T-helper 17 cell (primary cell): ENCODE measurements at regions not wholly inside any gene's neighbourhood (a gene's known extent, or its start where the extent isn't known, plus 50 kb on each side); places are given as distances from the start of the nearest gene placed in this dataset.
"Not testable (repeated sequence)": the region's sequence is repeated elsewhere in the genome, so short reads cannot be mapped to it uniquely, and the experiment has no call there.

ENCODE experiments used
- ATAC-seq: fragments of 150-1000 bp; cut with Tn5 transposase; 2 replicates; pipeline ENCODE4 v1.10.0; 2021; ENCODE audit warnings: mild to moderate bottlenecking, moderate library complexity
- DNase-seq, 3 donors: peaks; one replicate each; pipeline versions ENCODE4 v3.0.0 to v3.0.0-alpha.2; 2020 to 2021
- H3K9me3 ChIP-seq: one replicate; pipeline ENCODE4 v1.7.0; 2013; ENCODE audit warnings: low read length, mild to moderate bottlenecking; ENCODE audit not compliant: control insufficient read depth, poor library complexity, severe bottlenecking
- H3K27ac Mint-ChIP-seq: one replicate; pipeline ENCODE4 v1.8.0; 2022; ENCODE audit warnings: mild to moderate bottlenecking, moderate library complexity, mixed read lengths
- H3K27me3 Mint-ChIP-seq: one replicate; pipeline ENCODE4 v1.8.0; 2022; ENCODE audit warnings: mixed read lengths
- H3K36me3 Mint-ChIP-seq: one replicate; pipeline ENCODE4 v1.8.0; 2022; ENCODE audit warnings: low read depth, mixed read lengths
- H3K4me1 Mint-ChIP-seq: one replicate; pipeline ENCODE4 v1.8.0; 2022; ENCODE audit warnings: mild to moderate bottlenecking, mixed read lengths
- H3K4me3 Mint-ChIP-seq: one replicate; pipeline ENCODE4 v1.8.0; 2022; ENCODE audit warnings: mild to moderate bottlenecking, moderate library complexity, mixed read lengths

GRCh38 chr20:48035961-48036731 is 250.9 kb upstream of the SULF2 start:
- H3K9me3 ChIP-seq, result no peaks in the 10 kb centered on the region
- Mint-ChIP-seq H3K27me3 (peaks cover 33% of the 10 kb centered on the region), H3K4me1 (no peaks in the 10 kb centered on the region), H3K4me3 (no peak overlapping the region), H3K27ac (no peak overlapping the region), H3K36me3 (no peaks in the 10 kb centered on the region)
- DNase-seq (no peak), ATAC-seq (no peak)

- no peak overlapping the region for H3K4me3 Mint-ChIP-seq
- H3K27me3 Mint-ChIP-seq, result peaks cover 43% of the 10 kb centered on the region
- peaks cover 3% of the 10 kb centered on the region for H3K4me1 Mint-ChIP-seq
- no peak for ATAC-seq
- no peaks in the 10 kb centered on the region for H3K9me3 ChIP-seq
- DNase-seq, result no peak
- no peaks in the 10 kb centered on the region for H3K36me3 Mint-ChIP-seq
- H3K27ac Mint-ChIP-seq, result no peak overlapping the region
Measured at GRCh38 chr20:48034751-48035150, 249.5 kb upstream of the SULF2 start.

GRCh38 chr20:48033005-48033404 is 247.7 kb upstream of the SULF2 start:
- not testable (repeated sequence) for H3K27ac Mint-ChIP-seq, ATAC-seq, H3K9me3 ChIP-seq, H3K4me1 Mint-ChIP-seq, H3K36me3 Mint-ChIP-seq, DNase-seq, H3K4me3 Mint-ChIP-seq
- peaks cover 43% of the 10 kb centered on the region for H3K27me3 Mint-ChIP-seq

GRCh38 chr20:48031122-48031521 is 245.8 kb upstream of the SULF2 start:
- Mint-ChIP-seq H3K4me3 (no peak overlapping the region), H3K27me3 (peaks cover 45% of the 10 kb centered on the region), H3K27ac (no peak overlapping the region), H3K4me1 (peaks cover 3% of the 10 kb centered on the region), H3K36me3 (no peaks in the 10 kb centered on the region)
- DNase-seq (no peak), ATAC-seq (no peak)
- no peaks in the 10 kb centered on the region for H3K9me3 ChIP-seq

- peaks cover 3% of the 10 kb centered on the region for H3K4me1 Mint-ChIP-seq
- H3K27ac Mint-ChIP-seq, result no peak overlapping the region
- DNase-seq, result no peak
- peaks cover 43% of the 10 kb centered on the region for H3K27me3 Mint-ChIP-seq
- no peaks in the 10 kb centered on the region for H3K9me3 ChIP-seq
- ATAC-seq, result no peak
- no peaks in the 10 kb centered on the region for H3K36me3 Mint-ChIP-seq
- H3K4me3 Mint-ChIP-seq, result no peak overlapping the region
Measured at GRCh38 chr20:48026981-48027592, 241.8 kb upstream of the SULF2 start.

- ATAC-seq (no peak), DNase-seq (no peak)
- H3K4me1 Mint-ChIP-seq, result no peaks in the 10 kb centered on the region
- H3K27me3 Mint-ChIP-seq, result peaks cover 36% of the 10 kb centered on the region
- no peaks in the 10 kb centered on the region for H3K36me3 Mint-ChIP-seq
- no peak overlapping the region for H3K27ac Mint-ChIP-seq
- H3K9me3 ChIP-seq, result no peaks in the 10 kb centered on the region
- H3K4me3 Mint-ChIP-seq, result no peak overlapping the region
Measured at GRCh38 chr20:48025661-48026060, 240.4 kb upstream of the SULF2 start.

DNA sequence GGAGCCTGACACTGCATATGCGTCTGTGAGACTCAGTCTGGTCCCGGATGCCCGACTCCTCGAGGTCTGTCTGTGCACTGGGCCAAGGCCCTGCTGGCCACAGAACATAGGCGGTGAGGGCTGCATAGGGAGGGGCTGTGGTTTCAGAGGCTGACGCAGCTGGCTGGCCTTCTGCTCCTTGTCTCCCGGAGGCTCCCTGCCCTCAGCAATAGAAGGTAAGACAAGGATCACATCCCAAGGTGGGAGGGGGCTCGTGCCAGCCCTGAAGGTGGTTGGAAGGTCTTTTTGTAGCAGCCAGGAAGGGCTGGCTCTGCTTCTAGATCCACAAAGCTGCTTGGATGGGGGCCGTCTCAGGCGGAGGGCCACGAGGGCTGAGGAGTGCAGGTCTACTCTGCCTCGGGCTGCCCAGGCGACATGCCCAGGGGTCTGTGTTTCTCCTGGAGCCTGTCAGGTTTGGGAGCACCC is 239.8 kb upstream of the SULF2 start:
- Mint-ChIP-seq H3K27me3 (peaks cover 38% of the 10 kb centered on the region), H3K27ac (no peak overlapping the region), H3K4me1 (no peaks in the 10 kb centered on the region), H3K36me3 (no peaks in the 10 kb centered on the region), H3K4me3 (no peak overlapping the region)
- DNase-seq, result no peak
- H3K9me3 ChIP-seq, result no peaks in the 10 kb centered on the region
- ATAC-seq, result no peak

- peaks cover 42% of the 10 kb centered on the region for H3K27me3 Mint-ChIP-seq
- no peaks in the 10 kb centered on the region for H3K4me1 Mint-ChIP-seq
- H3K9me3 ChIP-seq, result no peaks in the 10 kb centered on the region
- no peak for DNase-seq
- H3K36me3 Mint-ChIP-seq, result no peaks in the 10 kb centered on the region
- no peak overlapping the region for H3K4me3 Mint-ChIP-seq
- no peak overlapping the region for H3K27ac Mint-ChIP-seq
- no peak for ATAC-seq
Measured at GRCh38 chr20:48024539-48024938, 239.3 kb upstream of the SULF2 start.

- not testable (repeated sequence) for ATAC-seq, H3K4me3 Mint-ChIP-seq, H3K4me1 Mint-ChIP-seq, H3K36me3 Mint-ChIP-seq, H3K9me3 ChIP-seq, H3K27ac Mint-ChIP-seq, DNase-seq
- H3K27me3 Mint-ChIP-seq, result peaks cover 51% of the 10 kb centered on the region
Measured at GRCh38 chr20:48020696-48021095, 235.4 kb upstream of the SULF2 start.

DNA sequence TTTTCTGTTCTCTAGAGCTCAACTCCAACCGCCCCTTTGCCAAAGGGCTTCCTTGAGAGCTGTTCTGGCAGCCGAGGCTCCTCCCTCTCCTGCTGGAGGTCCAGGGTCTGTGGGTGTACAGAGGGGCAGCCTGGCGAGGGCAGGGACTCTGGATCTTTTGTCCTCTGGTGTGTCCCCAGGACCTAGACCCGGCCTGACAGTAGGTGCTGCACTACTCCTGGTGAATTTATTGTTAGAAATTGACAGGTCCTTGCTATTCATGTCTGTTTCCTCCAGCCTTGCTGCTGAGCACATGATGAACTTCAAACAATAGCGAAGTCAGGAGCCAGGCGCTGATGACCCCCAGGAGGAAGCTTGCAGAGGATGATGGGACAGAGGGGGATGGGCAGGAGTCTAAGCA is 234.7 kb upstream of the SULF2 start:
- no peaks in the 10 kb centered on the region for H3K4me1 Mint-ChIP-seq
- no peak overlapping the region for H3K4me3 Mint-ChIP-seq
- ATAC-seq (no peak), DNase-seq (no peak)
- H3K27ac Mint-ChIP-seq, result no peak overlapping the region
- H3K9me3 ChIP-seq, result no peaks in the 10 kb centered on the region
- H3K27me3 Mint-ChIP-seq, result peaks cover 48% of the 10 kb centered on the region
- H3K36me3 Mint-ChIP-seq, result peaks cover 5% of the 10 kb centered on the region

- no peaks in the 10 kb centered on the region for H3K9me3 ChIP-seq
- Mint-ChIP-seq H3K36me3 (peaks cover 5% of the 10 kb centered on the region), H3K4me1 (no peaks in the 10 kb centered on the region), H3K27ac (no peak overlapping the region), H3K4me3 (no peak overlapping the region), H3K27me3 (peaks cover 44% of the 10 kb centered on the region)
- no peak for DNase-seq
- no peak for ATAC-seq
Measured at GRCh38 chr20:48019496-48019895, 234.2 kb upstream of the SULF2 start.

- not testable (repeated sequence) for DNase-seq, ATAC-seq, H3K27ac Mint-ChIP-seq, H3K9me3 ChIP-seq, H3K4me1 Mint-ChIP-seq, H3K36me3 Mint-ChIP-seq, H3K4me3 Mint-ChIP-seq
- peaks cover 37% of the 10 kb centered on the region for H3K27me3 Mint-ChIP-seq
Measured at GRCh38 chr20:48018851-48019250, 233.6 kb upstream of the SULF2 start.

GRCh38 chr20:48017992-48018391 is 232.7 kb upstream of the SULF2 start:
- Mint-ChIP-seq H3K27me3 (peaks cover 36% of the 10 kb centered on the region), H3K27ac (no peak overlapping the region), H3K36me3 (peaks cover 5% of the 10 kb centered on the region), H3K4me1 (no peaks in the 10 kb centered on the region), H3K4me3 (no peak overlapping the region)
- DNase-seq (no peak), ATAC-seq (no peak)
- no peaks in the 10 kb centered on the region for H3K9me3 ChIP-seq

DNA sequence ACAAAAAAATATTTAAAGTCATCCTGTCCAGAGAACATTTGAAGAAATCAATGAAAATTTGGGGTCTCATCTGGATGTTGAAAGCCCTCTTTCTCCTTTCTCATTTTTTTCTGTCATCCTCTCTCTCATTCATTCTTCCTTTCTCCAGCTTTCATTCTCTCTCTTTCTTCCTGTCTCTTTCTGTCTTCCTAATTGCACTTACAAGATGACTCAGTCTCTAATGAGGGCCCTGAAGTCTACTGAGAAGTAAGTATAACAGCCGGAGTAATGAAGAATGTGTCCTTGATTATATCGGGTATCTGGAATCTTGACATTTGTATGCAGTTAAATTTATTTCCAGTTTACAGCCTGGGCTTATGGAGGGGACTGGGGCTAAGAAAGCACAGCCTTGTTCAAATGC is 232.2 kb upstream of the SULF2 start:
- H3K27me3 Mint-ChIP-seq, result peaks cover 36% of the 10 kb centered on the region
- ATAC-seq (no peak), DNase-seq (no peak)
- H3K4me3 Mint-ChIP-seq, result no peak overlapping the region
- H3K27ac Mint-ChIP-seq, result no peak overlapping the region
- peaks cover 5% of the 10 kb centered on the region for H3K36me3 Mint-ChIP-seq
- H3K9me3 ChIP-seq, result no peaks in the 10 kb centered on the region
- no peaks in the 10 kb centered on the region for H3K4me1 Mint-ChIP-seq
